Caco-2 (cell line): ENCODE measurements at regions not wholly inside any gene's neighbourhood (a gene's known extent, or its start where the extent isn't known, plus 50 kb on each side); places are given as distances from the start of the nearest gene placed in this dataset.

Experiments used
- BruUV-seq: library from RNA; stranded (reverse); fragments of 400-500 nt; replicated peaks from 2 replicates; lab custom pipeline; 2021; lab: Mats Ljungman, UMichigan
- CTCF ChIA-PET: fragments of 300-600 bp; sonication (Branson Sonifier 250); formaldehyde crosslinking; loops from one replicate; lab custom pipeline; 2022; ENCODE audit warnings: antibody characterized with exemption; lab: Charles Lee
- POLR2A ChIA-PET: fragments of 300-600 bp; sonication (Branson Sonifier 250); formaldehyde crosslinking; loops from one replicate; lab custom pipeline; 2022; ENCODE audit warnings: antibody characterized with exemption; lab: Charles Lee
- DNase-seq, 2 experiments: peaks; one replicate each; pipeline versions ENCODE4 v3.0.0 to v3.0.0-alpha.2; 2020 to 2022
- H3K27me3 ChIP-seq: replicated peaks from 2 replicates; pipeline ENCODE4 v1.6.0; 2011; ENCODE audit warnings: low read length; ENCODE audit not compliant: control insufficient read depth, insufficient read depth
- H3K36me3 ChIP-seq: 2 replicates; pipeline ENCODE4 v1.5.1; 2011; ENCODE audit warnings: low read length; ENCODE audit not compliant: control insufficient read depth, insufficient read depth
- H3K4me1 ChIP-seq: fragments of 250-450 bp; sonication (Bioruptor Pico); 2 replicates; pipeline ENCODE4 v1.5.1; 2020; ENCODE audit warnings: mild to moderate bottlenecking
- H3K4me3 ChIP-seq: 2 replicates; pipeline ENCODE4 v1.5.1; 2011; ENCODE audit warnings: low read depth, mild to moderate bottlenecking, control low read depth, low read length
- H3K9me3 ChIP-seq: fragments of 250-450 bp; sonication (Bioruptor Pico); 2 replicates; pipeline ENCODE4 v1.5.1; 2020; ENCODE audit warnings: mild to moderate bottlenecking, moderate library complexity
- H3K27ac Mint-ChIP-seq: one replicate; pipeline ENCODE4 v1.8.0; 2022; ENCODE audit warnings: mixed read lengths; ENCODE audit not compliant: unreplicated experiment
- H3K27me3 Mint-ChIP-seq: one replicate; pipeline ENCODE4 v1.8.0; 2022; ENCODE audit warnings: mixed read lengths; ENCODE audit not compliant: insufficient read depth, unreplicated experiment
- H3K36me3 Mint-ChIP-seq: one replicate; pipeline ENCODE4 v1.8.0; 2022; ENCODE audit warnings: mild to moderate bottlenecking, mixed read lengths; ENCODE audit not compliant: insufficient read depth, unreplicated experiment
- H3K4me1 Mint-ChIP-seq: one replicate; pipeline ENCODE4 v1.8.0; 2022; ENCODE audit warnings: low read depth, mixed read lengths; ENCODE audit not compliant: unreplicated experiment
- H3K4me3 Mint-ChIP-seq: one replicate; pipeline ENCODE4 v1.8.0; 2022; ENCODE audit warnings: mild to moderate bottlenecking, moderate library complexity, mixed read lengths; ENCODE audit not compliant: unreplicated experiment
- H3K9me3 Mint-ChIP-seq: one replicate; pipeline ENCODE4 v1.8.0; 2022; ENCODE audit warnings: mixed read lengths; ENCODE audit not compliant: unreplicated experiment
- CTCF ChIP-seq, 2 experiments: fragments of 200-600 bp in 1 of 2; IDR thresholded peaks; 1 replicate in 1 of 2; 2 replicates in 1 of 2; pipeline versions ENCODE4 v1.5.1 to v1.8.0; 2011 to 2022; ENCODE audit warnings: antibody characterized with exemption in 1 of 2, control low read depth in 1 of 2, inconsistent platforms in 1 of 2, low read depth in 1 of 2, low read length in 1 of 2, mild to moderate bottlenecking in 1 of 2, moderate library complexity in 1 of 2; ENCODE audit not compliant: insufficient read depth in 1 of 2, severe bottlenecking in 1 of 2, unreplicated experiment in 1 of 2
- intact Hi-C: fragments of 100-400 bp; cut with micrococcal nuclease; formaldehyde crosslinking; loops from one replicate; pipeline ENCODE4 v1.10.0; 2022; ENCODE audit not compliant: unreplicated experiment

- H3K9me3 ChIP-seq = no peaks in the 10 kb centered on the region
- Mint-ChIP-seq H3K27ac (no peak overlapping the region), H3K4me3 (no peak overlapping the region), H3K4me1 (no peaks in the 10 kb centered on the region), H3K27me3 (no peaks in the 10 kb centered on the region), H3K9me3 (no peaks in the 10 kb centered on the region), H3K36me3 (no peaks in the 10 kb centered on the region)
- no peaks in the 10 kb centered on the region for H3K36me3 ChIP-seq
- TF ChIP-seq CTCF (IDR thresholded peaks at IDR 0.05; ENCODE audit: insufficient read depth in 1 of 2, low read depth in 1 of 2, low read length in 1 of 2, severe bottlenecking in 1 of 2, unreplicated experiment in 1 of 2) = no peak
- CTCF ChIA-PET = no interaction called here
- POLR2A ChIA-PET = no interaction called here
- H3K4me3 ChIP-seq = no peak overlapping the region
- H3K4me1 ChIP-seq = peaks cover 8% of the 10 kb centered on the region; the same call in 1 of the 2 replicates
- intact Hi-C loops = no loop called here
- DNase-seq = no peak
- BruUV-seq = no TSS peak
- H3K27me3 ChIP-seq = no peaks in the 10 kb centered on the region
Measured at GRCh38 chr6:21726676-21727075, 133.1 kb downstream of the SOX4 start.

GRCh38 chr6:21728141-21728540, 134.6 kb downstream of the SOX4 start:
- peaks cover 17% of the 10 kb centered on the region; the same call in 1 of the 2 replicates for H3K4me1 ChIP-seq
- Mint-ChIP-seq H3K4me3 (no peak overlapping the region), H3K9me3 (no peaks in the 10 kb centered on the region), H3K27me3 (no peaks in the 10 kb centered on the region), H3K27ac (no peak overlapping the region), H3K36me3 (no peaks in the 10 kb centered on the region), H3K4me1 (no peaks in the 10 kb centered on the region)
- POLR2A ChIA-PET = no interaction called here
- DNase-seq = no peak
- TF ChIP-seq CTCF (IDR thresholded peaks at IDR 0.05; ENCODE audit: insufficient read depth in 1 of 2, low read depth in 1 of 2, low read length in 1 of 2, severe bottlenecking in 1 of 2, unreplicated experiment in 1 of 2) = no peak
- H3K27me3 ChIP-seq = no peaks in the 10 kb centered on the region
- intact Hi-C loops = no loop called here
- no peaks in the 10 kb centered on the region for H3K9me3 ChIP-seq
- no TSS peak for BruUV-seq
- no peak overlapping the region for H3K4me3 ChIP-seq
- no peaks in the 10 kb centered on the region for H3K36me3 ChIP-seq
- CTCF ChIA-PET = no interaction called here

GRCh38 chr6:21729431-21729830, 135.9 kb downstream of the SOX4 start:
- no TSS peak for BruUV-seq
- DNase-seq = no peak
- ChIA-PET POLR2A (interaction anchor here (0.6 kb wide), 1 partner anchor 220 kb away, joined by 4 read pairs; no protein-coding TSS in a partner anchor), CTCF (no interaction called here)
- no peaks in the 10 kb centered on the region for H3K36me3 Mint-ChIP-seq
- no peak overlapping the region for H3K4me3 Mint-ChIP-seq
- Histone ChIP-seq H3K4me3 (no peak overlapping the region), H3K4me1 (peaks cover 17% of the 10 kb centered on the region; the same call in 1 of the 2 replicates), H3K36me3 (no peaks in the 10 kb centered on the region), H3K27me3 (no peaks in the 10 kb centered on the region), H3K9me3 (no peaks in the 10 kb centered on the region)
- H3K27ac Mint-ChIP-seq = no peak overlapping the region
- intact Hi-C loops = no loop called here
- H3K4me1 Mint-ChIP-seq = no peaks in the 10 kb centered on the region
- H3K27me3 Mint-ChIP-seq = no peaks in the 10 kb centered on the region
- no peaks in the 10 kb centered on the region for H3K9me3 Mint-ChIP-seq
- no peak for TF ChIP-seq CTCF (IDR thresholded peaks at IDR 0.05; ENCODE audit: insufficient read depth in 1 of 2, low read depth in 1 of 2, low read length in 1 of 2, severe bottlenecking in 1 of 2, unreplicated experiment in 1 of 2)
